GM18505 (cell line): ENCODE measurements at regions not wholly inside any gene's neighbourhood (a gene's known extent, or its start where the extent isn't known, plus 50 kb on each side); places are given as distances from the start of the nearest gene placed in this dataset.
"Not testable (repeated sequence)": the region's sequence is repeated elsewhere in the genome, so short reads cannot be mapped to it uniquely, and the experiment has no call there.

Source experiments
- ATAC-seq: cut with Tn5 transposase; IDR thresholded peaks from one replicate; pipeline ENCODE4 v1.9.1; 2021; ENCODE audit not compliant: unreplicated experiment
- POLR2A ChIP-seq: IDR thresholded peaks from 4 replicates; pipeline ENCODE4 v1.6.1; 2011; ENCODE audit warnings: borderline replicate concordance; ENCODE audit not compliant: insufficient read depth, insufficient read length; ENCODE audit errors: extremely low read depth

GRCh38 chr7:125427676-125428075, 498.1 kb upstream of the POT1 start:
- no peak for TF ChIP-seq POLR2A
- no peak for ATAC-seq

GRCh38 chr7:125425506-125425905, 495.9 kb upstream of the POT1 start:
- no peak for TF ChIP-seq POLR2A
- no peak for ATAC-seq

GRCh38 chr7:125424721-125425120, 495.1 kb upstream of the POT1 start:
- ATAC-seq, result no peak
- no peak for TF ChIP-seq POLR2A

- TF ChIP-seq POLR2A, result no peak
- ATAC-seq, result no peak
Measured at GRCh38 chr7:125423458-125424155, 494.0 kb upstream of the POT1 start.

- ATAC-seq, result not testable (repeated sequence)
Measured at GRCh38 chr7:125421407-125421806, 491.8 kb upstream of the POT1 start.

- TF ChIP-seq POLR2A, result no peak
- ATAC-seq, result no peak
Measured at GRCh38 chr7:125412890-125413665, 483.5 kb upstream of the POT1 start.

- no peak for ATAC-seq
- TF ChIP-seq POLR2A, result no peak
Measured at GRCh38 chr7:125409921-125410320, 480.3 kb upstream of the POT1 start.

GRCh38 chr7:125406111-125406510, 476.5 kb upstream of the POT1 start:
- no peak for ATAC-seq

GRCh38 chr7:125399408-125399807, 469.8 kb upstream of the POT1 start:
- no peak for ATAC-seq
- TF ChIP-seq POLR2A, result no peak

More at GRCh38 chr7:125406111-125406510, 476.5 kb upstream of the POT1 start:
- TF ChIP-seq POLR2A, result no peak

GRCh38 chr7:125396466-125397151, 467.0 kb upstream of the POT1 start:
- no peak for TF ChIP-seq POLR2A
- ATAC-seq, result no peak

- ATAC-seq, result no peak
- TF ChIP-seq POLR2A, result no peak
Measured at GRCh38 chr7:125391921-125392320, 462.3 kb upstream of the POT1 start.

GRCh38 chr7:125390981-125391380, 461.4 kb upstream of the POT1 start:
- TF ChIP-seq POLR2A, result no peak
- no peak for ATAC-seq

GRCh38 chr7:125386211-125386610, 456.6 kb upstream of the POT1 start:
- no peak for TF ChIP-seq POLR2A
- no peak for ATAC-seq

GRCh38 chr7:125383324-125383723, 453.7 kb upstream of the POT1 start:
- no peak for TF ChIP-seq POLR2A
- no peak for ATAC-seq
